Ovary (tissue), 3 donors: ENCODE measurements at regions not wholly inside any gene's neighbourhood (a gene's known extent, or its start where the extent isn't known, plus 50 kb on each side); places are given as distances from the start of the nearest gene placed in this dataset.

Experiments used
- EP300 ChIP-seq: sonication (generic); formaldehyde crosslinking; IDR thresholded peaks from one replicate; pipeline ENCODE4 v1.6.1; 2017; ENCODE audit warnings: antibody characterized with exemption
- POLR2A ChIP-seq: fragments of 450-650 bp; IDR thresholded peaks from one replicate; pipeline ENCODE4 v1.6.1; 2017; ENCODE audit warnings: antibody characterized with exemption, mild to moderate bottlenecking, moderate library complexity
- TF ChIP-seq, protein P1 (sequence below), 3 donors: fragments of 450-650 bp in 2 of 3; fragments of 200-600 bp in 1 of 3; IDR thresholded peaks; one replicate each; pipeline versions ENCODE4 v1.5.1 to v1.8.0; 2016 to 2022; ENCODE audit warnings: antibody characterized with exemption in 3 of 3, mild to moderate bottlenecking in 1 of 3
- donor health status: DM: no; HTN: no; CAD: no.

DNA sequence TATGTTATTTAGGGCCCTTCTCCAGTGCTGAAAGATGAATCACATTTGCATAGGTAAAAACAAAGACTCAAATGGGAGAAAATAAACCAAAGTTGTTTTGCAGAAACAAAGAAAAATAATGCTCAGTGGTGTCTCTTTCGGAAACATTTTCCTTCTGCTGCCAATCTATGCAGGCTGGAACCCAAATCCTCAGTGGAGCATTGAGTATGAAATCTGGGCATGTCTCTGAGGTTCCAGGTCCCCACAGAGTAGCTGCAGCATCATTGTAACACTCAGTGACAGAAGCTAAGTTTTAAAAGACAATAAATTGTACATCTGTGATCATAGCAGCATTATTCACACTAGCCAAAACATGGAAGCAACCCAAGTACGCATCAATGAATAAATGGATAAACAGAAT is 303.6 kb downstream of the FBXW7 start:
- TF ChIP-seq, protein P1, sequence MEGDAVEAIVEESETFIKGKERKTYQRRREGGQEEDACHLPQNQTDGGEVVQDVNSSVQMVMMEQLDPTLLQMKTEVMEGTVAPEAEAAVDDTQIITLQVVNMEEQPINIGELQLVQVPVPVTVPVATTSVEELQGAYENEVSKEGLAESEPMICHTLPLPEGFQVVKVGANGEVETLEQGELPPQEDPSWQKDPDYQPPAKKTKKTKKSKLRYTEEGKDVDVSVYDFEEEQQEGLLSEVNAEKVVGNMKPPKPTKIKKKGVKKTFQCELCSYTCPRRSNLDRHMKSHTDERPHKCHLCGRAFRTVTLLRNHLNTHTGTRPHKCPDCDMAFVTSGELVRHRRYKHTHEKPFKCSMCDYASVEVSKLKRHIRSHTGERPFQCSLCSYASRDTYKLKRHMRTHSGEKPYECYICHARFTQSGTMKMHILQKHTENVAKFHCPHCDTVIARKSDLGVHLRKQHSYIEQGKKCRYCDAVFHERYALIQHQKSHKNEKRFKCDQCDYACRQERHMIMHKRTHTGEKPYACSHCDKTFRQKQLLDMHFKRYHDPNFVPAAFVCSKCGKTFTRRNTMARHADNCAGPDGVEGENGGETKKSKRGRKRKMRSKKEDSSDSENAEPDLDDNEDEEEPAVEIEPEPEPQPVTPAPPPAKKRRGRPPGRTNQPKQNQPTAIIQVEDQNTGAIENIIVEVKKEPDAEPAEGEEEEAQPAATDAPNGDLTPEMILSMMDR (IDR thresholded peaks at IDR 0.05): no peak
- TF ChIP-seq POLR2A (no peak), EP300 (no peak)
